Glutamatergic neuron (in vitro differentiated cells): ENCODE measurements at regions not wholly inside any gene's neighbourhood (a gene's known extent, or its start where the extent isn't known, plus 50 kb on each side); places are given as distances from the start of the nearest gene placed in this dataset.

Experiments used
- DNase-seq: peaks from one replicate; pipeline ENCODE4 v3.0.0; 2022
- H3K27ac Mint-ChIP-seq: one replicate; pipeline ENCODE4 v1.8.0; 2020; ENCODE audit warnings: mild to moderate bottlenecking, mixed read lengths, inconsistent platforms; ENCODE audit not compliant: unreplicated experiment
- H3K27me3 Mint-ChIP-seq: one replicate; pipeline ENCODE4 v1.8.0; 2020; ENCODE audit warnings: mild to moderate bottlenecking, moderate library complexity, mixed read lengths, inconsistent platforms; ENCODE audit not compliant: unreplicated experiment
- H3K36me3 Mint-ChIP-seq: one replicate; pipeline ENCODE4 v1.8.0; 2020; ENCODE audit warnings: mild to moderate bottlenecking, mixed read lengths, inconsistent platforms; ENCODE audit not compliant: unreplicated experiment
- H3K4me1 Mint-ChIP-seq: one replicate; pipeline ENCODE4 v1.8.0; 2020; ENCODE audit warnings: mild to moderate bottlenecking, low read depth, mixed read lengths, inconsistent platforms; ENCODE audit not compliant: unreplicated experiment
- H3K4me3 Mint-ChIP-seq: one replicate; pipeline ENCODE4 v1.8.0; 2020; ENCODE audit warnings: mild to moderate bottlenecking, mixed read lengths, inconsistent platforms; ENCODE audit not compliant: unreplicated experiment
- H3K9me3 Mint-ChIP-seq: one replicate; pipeline ENCODE4 v1.8.0; 2020; ENCODE audit warnings: mild to moderate bottlenecking, moderate library complexity, mixed read lengths, inconsistent platforms; ENCODE audit not compliant: unreplicated experiment
- TF ChIP-seq, protein P1 (sequence below): fragments of 200-600 bp; sonication (generic); IDR thresholded peaks from one replicate; pipeline ENCODE4 v1.5.0; 2021; ENCODE audit not compliant: partially characterized antibody, unreplicated experiment

DNA sequence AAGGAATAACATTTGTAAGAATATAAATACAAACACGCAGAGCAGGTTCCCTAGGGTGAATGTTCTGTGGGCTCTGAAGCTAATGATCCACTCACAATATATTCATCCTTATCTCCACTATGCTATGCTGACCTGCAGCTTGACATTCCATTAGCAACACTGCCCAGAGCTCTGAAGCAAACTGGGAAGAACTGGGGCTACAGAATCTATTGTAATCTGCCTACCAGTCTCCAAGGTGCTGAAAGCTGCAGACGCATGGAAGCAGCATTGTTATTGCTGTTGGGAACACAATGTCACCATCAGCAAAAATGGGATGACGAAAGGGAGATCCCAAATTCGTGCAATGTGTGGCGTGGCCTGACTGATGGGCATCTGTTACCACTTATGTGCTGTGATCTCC is 316.7 kb upstream of the RORA start:
- TF ChIP-seq, protein P1, sequence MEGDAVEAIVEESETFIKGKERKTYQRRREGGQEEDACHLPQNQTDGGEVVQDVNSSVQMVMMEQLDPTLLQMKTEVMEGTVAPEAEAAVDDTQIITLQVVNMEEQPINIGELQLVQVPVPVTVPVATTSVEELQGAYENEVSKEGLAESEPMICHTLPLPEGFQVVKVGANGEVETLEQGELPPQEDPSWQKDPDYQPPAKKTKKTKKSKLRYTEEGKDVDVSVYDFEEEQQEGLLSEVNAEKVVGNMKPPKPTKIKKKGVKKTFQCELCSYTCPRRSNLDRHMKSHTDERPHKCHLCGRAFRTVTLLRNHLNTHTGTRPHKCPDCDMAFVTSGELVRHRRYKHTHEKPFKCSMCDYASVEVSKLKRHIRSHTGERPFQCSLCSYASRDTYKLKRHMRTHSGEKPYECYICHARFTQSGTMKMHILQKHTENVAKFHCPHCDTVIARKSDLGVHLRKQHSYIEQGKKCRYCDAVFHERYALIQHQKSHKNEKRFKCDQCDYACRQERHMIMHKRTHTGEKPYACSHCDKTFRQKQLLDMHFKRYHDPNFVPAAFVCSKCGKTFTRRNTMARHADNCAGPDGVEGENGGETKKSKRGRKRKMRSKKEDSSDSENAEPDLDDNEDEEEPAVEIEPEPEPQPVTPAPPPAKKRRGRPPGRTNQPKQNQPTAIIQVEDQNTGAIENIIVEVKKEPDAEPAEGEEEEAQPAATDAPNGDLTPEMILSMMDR, result no peak
- peaks cover 3% of the 10 kb centered on the region for H3K4me1 Mint-ChIP-seq
- H3K36me3 Mint-ChIP-seq, result no peaks in the 10 kb centered on the region
- no peaks in the 10 kb centered on the region for H3K27me3 Mint-ChIP-seq
- H3K27ac Mint-ChIP-seq, result no peak overlapping the region
- no peak for DNase-seq
- H3K9me3 Mint-ChIP-seq, result no peaks in the 10 kb centered on the region
- H3K4me3 Mint-ChIP-seq, result no peak overlapping the region

DNA sequence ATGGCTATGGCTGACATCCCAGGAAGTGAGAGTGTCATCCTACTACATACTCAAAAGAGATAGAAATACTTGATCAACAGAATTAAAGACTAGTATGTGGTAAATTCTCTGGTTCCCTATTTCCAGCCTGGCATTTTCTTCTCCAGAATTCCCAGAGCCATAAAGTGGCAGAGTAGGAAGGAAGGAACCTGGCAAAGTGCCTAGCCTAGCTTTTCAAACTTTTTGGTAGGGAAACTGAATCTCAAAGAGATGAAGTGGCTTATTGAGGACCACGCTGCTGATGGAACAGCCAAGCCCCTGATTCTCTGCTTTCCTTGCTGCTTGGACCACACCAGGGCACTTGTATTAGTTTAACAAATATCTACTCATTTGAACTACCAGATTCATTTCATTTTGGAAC is 312.4 kb upstream of the RORA start:
- H3K9me3 Mint-ChIP-seq, result peaks cover 1% of the 10 kb centered on the region
- H3K27ac Mint-ChIP-seq, result no peak overlapping the region
- no peaks in the 10 kb centered on the region for H3K4me1 Mint-ChIP-seq
- H3K4me3 Mint-ChIP-seq, result no peak overlapping the region
- DNase-seq, result no peak
- H3K27me3 Mint-ChIP-seq, result no peaks in the 10 kb centered on the region
- no peaks in the 10 kb centered on the region for H3K36me3 Mint-ChIP-seq
- TF ChIP-seq, protein P1, result no peak

DNA sequence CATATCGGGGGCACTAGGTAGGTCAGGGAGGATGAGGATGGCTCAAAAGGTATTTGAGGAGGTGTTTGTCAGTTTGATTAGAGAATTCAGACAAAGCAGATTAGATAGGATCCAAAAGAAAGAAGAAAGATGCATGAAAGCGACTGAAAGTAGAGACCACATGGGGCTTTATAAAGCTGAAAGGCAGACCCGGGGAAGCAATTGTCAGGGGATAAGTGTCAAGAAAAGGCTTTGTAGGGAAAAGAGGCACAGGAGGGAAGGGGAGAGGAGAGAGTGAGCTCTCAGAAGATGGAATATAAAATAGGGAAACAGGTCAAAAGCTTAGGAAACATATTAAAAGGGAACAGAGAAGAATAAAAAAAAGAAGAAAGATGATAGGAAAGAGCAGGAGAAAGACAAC is 308.2 kb upstream of the RORA start:
- peaks cover 3% of the 10 kb centered on the region for H3K4me1 Mint-ChIP-seq
- peaks cover 1% of the 10 kb centered on the region for H3K9me3 Mint-ChIP-seq
- H3K27ac Mint-ChIP-seq, result no peak overlapping the region
- no peaks in the 10 kb centered on the region for H3K36me3 Mint-ChIP-seq
- DNase-seq, result no peak
- no peak overlapping the region for H3K4me3 Mint-ChIP-seq
- no peaks in the 10 kb centered on the region for H3K27me3 Mint-ChIP-seq
- TF ChIP-seq, protein P1, result no peak

GRCh38 chr15:61534986-61535385 is 305.9 kb upstream of the RORA start:
- DNase-seq, result no peak
- Mint-ChIP-seq H3K4me1 (peaks cover 6% of the 10 kb centered on the region), H3K27ac (no peak overlapping the region), H3K4me3 (no peak overlapping the region), H3K9me3 (peaks cover 3% of the 10 kb centered on the region), H3K27me3 (peaks cover 3% of the 10 kb centered on the region), H3K36me3 (no peaks in the 10 kb centered on the region)
- TF ChIP-seq, protein P1, result no peak

DNA sequence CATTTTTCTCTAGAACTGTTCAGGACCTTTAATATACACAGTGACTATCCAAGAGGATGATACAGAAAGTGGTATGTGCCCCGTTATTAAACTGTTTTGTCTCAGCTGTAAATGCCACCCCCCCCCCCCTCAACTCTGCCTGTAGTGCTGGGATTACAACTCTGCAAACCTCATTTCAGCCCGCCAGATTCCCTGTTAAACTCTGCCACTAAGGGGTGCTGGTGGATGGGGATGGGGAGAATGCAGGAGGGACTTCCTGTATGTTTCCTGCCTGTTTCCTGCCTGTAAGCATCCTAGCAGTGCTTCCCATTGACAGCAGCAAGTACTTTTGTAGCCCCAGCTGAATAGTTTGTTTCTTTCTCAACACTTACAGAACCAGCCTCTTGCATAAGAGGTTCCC is 301.7 kb upstream of the RORA start:
- TF ChIP-seq, protein P1, result no peak
- Mint-ChIP-seq H3K4me3 (no peak overlapping the region), H3K36me3 (no peaks in the 10 kb centered on the region), H3K27ac (no peak overlapping the region), H3K27me3 (peaks cover 9% of the 10 kb centered on the region), H3K9me3 (peaks cover 9% of the 10 kb centered on the region), H3K4me1 (peaks cover 34% of the 10 kb centered on the region)
- DNase-seq, result no peak
